Tibial artery (tissue), 4 donors: ENCODE measurements at regions not wholly inside any gene's neighbourhood (a gene's known extent, or its start where the extent isn't known, plus 50 kb on each side); places are given as distances from the start of the nearest gene placed in this dataset.

Experiments used
- DNase-seq, 2 donors: peaks; one replicate each; pipeline ENCODE4 v3.0.0-alpha.2; 2019
- H3K27ac ChIP-seq, 2 donors: fragments of 200-600 bp; sonication (generic) in 1 of 2; 1 replicate in 1 of 2; 2 replicates in 1 of 2; pipeline ENCODE4 v1.5.1; 2018 to 2019; ENCODE audit warnings: mild to moderate bottlenecking in 1 of 2
- H3K27me3 ChIP-seq, 2 donors: fragments of 200-600 bp; sonication (generic) in 1 of 2; one replicate each; pipeline versions ENCODE4 v1.5.1 to v1.6.0; 2016 to 2019
- H3K36me3 ChIP-seq, 3 donors: fragments of 200-600 bp; sonication (generic) in 2 of 3; one replicate each; pipeline ENCODE4 v1.5.1; 2016 to 2019; ENCODE audit warnings: mild to moderate bottlenecking in 2 of 3
- H3K4me1 ChIP-seq, 4 donors: fragments of 200-600 bp; sonication (generic) in 2 of 4; 1 replicate in 3 of 4; 2 replicates in 1 of 4; pipeline ENCODE4 v1.5.1; 2016 to 2019
- H3K4me3 ChIP-seq, 2 donors: fragments of 200-600 bp; sonication (generic) in 1 of 2; 1 replicate in 1 of 2; 2 replicates in 1 of 2; pipeline ENCODE4 v1.5.1; 2018 to 2019; ENCODE audit warnings: mild to moderate bottlenecking in 2 of 2
- H3K9me3 ChIP-seq, 3 donors: fragments of 200-600 bp; sonication (generic) in 1 of 3; one replicate each; pipeline ENCODE4 v1.5.1; 2016 to 2019
- intact Hi-C: fragments of 100-400 bp; cut with DNase I; formaldehyde crosslinking; loops from one replicate; pipeline ENCODE4 v1.15.0; 2023; ENCODE audit warnings: low total_unique reads
- TF ChIP-seq, protein P1 (sequence below), 2 experiments: fragments of 200-600 bp in 1 of 2; fragments of 450-650 bp in 1 of 2; IDR thresholded peaks; one replicate each; pipeline ENCODE4 v1.5.1; 2017 to 2019; ENCODE audit warnings: antibody characterized with exemption in 2 of 2, mild to moderate bottlenecking in 1 of 2, moderate library complexity in 1 of 2

DNA sequence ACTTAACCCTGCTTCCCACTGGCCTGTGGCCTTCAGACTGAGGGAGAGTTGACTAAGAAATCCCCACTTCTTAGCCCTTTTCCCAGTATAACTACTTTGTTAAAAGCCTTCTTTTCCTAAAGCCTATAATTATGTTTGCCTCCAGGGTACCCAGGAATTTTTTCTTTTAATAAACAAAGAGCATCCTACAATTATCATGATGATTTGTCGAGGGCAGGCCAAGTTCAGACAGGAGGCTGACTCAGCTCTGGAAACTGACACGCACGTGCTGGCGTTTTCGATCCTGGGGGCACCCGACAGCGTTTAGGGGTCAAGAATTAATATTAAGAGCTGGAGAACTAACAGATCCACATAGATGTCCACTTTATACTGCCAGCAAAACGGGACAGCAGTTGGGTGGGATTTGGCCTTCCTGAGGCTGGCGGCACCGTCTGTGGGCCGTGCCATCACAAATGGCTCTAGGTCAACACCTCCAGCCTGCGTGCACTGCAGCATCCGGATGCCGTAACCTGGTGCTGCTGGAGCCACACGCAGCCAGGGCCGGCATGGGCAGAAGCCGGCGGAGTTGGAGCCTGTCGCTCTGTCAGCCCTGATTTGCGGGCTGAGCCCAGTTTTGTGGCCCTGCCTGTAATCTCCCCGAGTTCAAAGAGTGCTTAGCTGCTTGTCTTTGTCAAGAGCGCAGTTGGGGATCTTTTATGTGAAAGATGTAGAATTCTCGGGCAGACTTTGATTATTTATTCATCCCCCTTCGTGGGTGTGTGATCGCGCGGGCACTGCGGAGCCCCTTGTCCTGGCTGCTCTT is 191.0 kb downstream of the GLI2 start:
- TF ChIP-seq, protein P1, sequence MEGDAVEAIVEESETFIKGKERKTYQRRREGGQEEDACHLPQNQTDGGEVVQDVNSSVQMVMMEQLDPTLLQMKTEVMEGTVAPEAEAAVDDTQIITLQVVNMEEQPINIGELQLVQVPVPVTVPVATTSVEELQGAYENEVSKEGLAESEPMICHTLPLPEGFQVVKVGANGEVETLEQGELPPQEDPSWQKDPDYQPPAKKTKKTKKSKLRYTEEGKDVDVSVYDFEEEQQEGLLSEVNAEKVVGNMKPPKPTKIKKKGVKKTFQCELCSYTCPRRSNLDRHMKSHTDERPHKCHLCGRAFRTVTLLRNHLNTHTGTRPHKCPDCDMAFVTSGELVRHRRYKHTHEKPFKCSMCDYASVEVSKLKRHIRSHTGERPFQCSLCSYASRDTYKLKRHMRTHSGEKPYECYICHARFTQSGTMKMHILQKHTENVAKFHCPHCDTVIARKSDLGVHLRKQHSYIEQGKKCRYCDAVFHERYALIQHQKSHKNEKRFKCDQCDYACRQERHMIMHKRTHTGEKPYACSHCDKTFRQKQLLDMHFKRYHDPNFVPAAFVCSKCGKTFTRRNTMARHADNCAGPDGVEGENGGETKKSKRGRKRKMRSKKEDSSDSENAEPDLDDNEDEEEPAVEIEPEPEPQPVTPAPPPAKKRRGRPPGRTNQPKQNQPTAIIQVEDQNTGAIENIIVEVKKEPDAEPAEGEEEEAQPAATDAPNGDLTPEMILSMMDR (IDR thresholded peaks at IDR 0.05) = no peak
- intact Hi-C loops = no loop called here
- peaks cover 0 to 14% (median 0%) of the 10 kb centered on the region in 3 donors for H3K36me3 ChIP-seq
- peaks cover 0 to 6% (median 5%) of the 10 kb centered on the region in 4 donors for H3K4me1 ChIP-seq
- H3K4me3 ChIP-seq = no peak overlapping the region
- no peaks in the 10 kb centered on the region for H3K27me3 ChIP-seq
- DNase-seq = no peak
- no peak overlapping the region for H3K27ac ChIP-seq
- H3K9me3 ChIP-seq = no peaks in the 10 kb centered on the region

DNA sequence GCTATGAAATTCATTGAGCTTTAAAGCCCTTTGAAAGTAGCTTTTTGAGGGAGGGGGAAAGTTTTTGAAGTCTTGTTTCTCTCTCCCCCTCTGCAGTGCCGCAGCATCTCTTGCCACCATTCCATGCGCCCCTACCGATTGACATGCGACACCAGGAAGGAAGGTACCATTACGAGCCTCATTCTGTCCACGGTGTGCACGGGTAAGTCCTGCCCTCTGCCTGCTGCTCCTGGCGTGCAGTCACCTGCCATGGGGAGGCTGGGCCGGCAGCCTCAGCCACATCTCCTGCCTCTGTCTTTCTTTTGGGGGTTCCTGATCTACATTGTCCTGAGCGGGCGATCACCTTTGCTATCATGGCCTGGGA is 191.6 kb downstream of the GLI2 start:
- TF ChIP-seq, protein P1 (IDR thresholded peaks at IDR 0.05) = no peak
- Histone ChIP-seq H3K4me1 (peaks cover 0 to 8% (median 6%) of the 10 kb centered on the region in 4 donors), H3K9me3 (no peaks in the 10 kb centered on the region), H3K36me3 (peaks cover 0 to 14% (median 0%) of the 10 kb centered on the region in 3 donors), H3K27ac (no peak overlapping the region), H3K27me3 (no peaks in the 10 kb centered on the region), H3K4me3 (no peak overlapping the region)
- no peak for DNase-seq
- intact Hi-C loops = no loop called here

DNA sequence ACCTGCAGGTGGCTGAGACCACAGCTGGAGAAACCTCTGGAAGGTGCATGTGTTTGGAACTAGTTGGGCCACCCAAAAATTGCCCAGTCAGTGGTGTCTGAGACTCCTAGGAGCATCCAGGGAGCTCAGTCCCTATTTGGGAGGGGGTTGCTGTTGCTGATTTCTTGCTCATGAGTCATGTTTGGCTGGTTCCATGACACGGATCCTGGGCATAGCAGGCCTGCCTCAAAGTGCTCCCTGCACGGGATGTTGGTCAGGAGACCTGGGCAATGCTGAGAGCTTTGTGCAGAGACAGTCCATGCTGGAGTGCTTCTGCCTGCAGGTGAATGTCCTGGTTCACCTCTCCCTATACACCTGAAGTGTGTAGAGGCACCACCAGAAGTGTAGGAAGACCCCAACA is 194.2 kb downstream of the GLI2 start:
- peaks cover 0 to 14% (median 0%) of the 10 kb centered on the region in 3 donors for H3K36me3 ChIP-seq
- no peak overlapping the region for H3K4me3 ChIP-seq
- intact Hi-C loops = no loop called here
- H3K27ac ChIP-seq = no peak overlapping the region
- no peak for DNase-seq
- peaks cover 0 to 28% (median 22%) of the 10 kb centered on the region in 4 donors for H3K4me1 ChIP-seq
- TF ChIP-seq, protein P1 (IDR thresholded peaks at IDR 0.05) = no peak
- no peaks in the 10 kb centered on the region for H3K9me3 ChIP-seq
- H3K27me3 ChIP-seq = no peaks in the 10 kb centered on the region

DNA sequence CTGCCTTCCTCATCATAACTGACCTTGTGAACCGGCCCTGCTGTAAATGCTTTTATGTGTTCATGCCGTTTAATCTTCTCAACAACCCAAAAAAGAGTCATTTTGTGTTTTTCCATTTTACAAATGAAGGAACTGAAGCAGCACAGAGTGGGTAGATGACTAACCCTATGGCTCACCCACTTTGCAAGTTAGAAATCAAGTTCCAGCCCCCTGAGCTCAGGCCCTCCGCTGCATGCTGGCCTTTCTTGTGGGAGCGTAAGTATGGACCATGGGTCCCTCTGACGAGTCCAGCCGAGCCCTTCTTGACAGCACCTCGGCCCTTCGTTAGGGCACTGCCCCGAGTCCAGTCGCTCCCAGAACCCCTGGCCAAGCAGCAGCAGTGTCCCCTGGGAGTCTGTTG is 194.6 kb downstream of the GLI2 start:
- TF ChIP-seq, protein P1 (IDR thresholded peaks at IDR 0.05) = no peak
- intact Hi-C loops = no loop called here
- Histone ChIP-seq H3K36me3 (peaks cover 0 to 14% (median 0%) of the 10 kb centered on the region in 3 donors), H3K9me3 (no peaks in the 10 kb centered on the region), H3K27ac (no peak overlapping the region), H3K27me3 (no peaks in the 10 kb centered on the region), H3K4me1 (peaks cover 0 to 32% (median 26%) of the 10 kb centered on the region in 4 donors), H3K4me3 (no peak overlapping the region)
- DNase-seq = no peak

DNA sequence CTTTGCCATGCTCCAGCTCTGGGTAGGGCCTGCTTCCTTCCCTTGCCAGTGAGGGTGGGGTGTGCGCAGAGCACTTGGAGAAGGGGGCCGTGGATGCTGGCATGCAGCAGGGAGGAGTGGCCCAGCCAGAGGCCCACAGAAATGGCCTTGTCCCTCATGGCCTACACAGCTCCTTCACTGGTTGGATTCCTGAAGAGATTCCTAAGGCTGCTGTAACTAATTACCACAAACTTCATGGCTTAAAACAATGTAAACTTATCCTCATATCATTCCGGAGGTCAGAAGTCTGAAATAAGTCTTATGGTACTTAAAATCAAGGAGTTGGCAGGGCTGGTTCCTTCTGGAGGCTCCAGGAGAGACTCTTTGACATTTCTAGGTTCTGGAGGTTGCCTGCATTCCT is 195.2 kb downstream of the GLI2 start:
- H3K4me1 ChIP-seq = peaks cover 0 to 38% (median 32%) of the 10 kb centered on the region in 4 donors

More for the DNA sequence above, 195.2 kb downstream of the GLI2 start:
- Histone ChIP-seq H3K36me3 (peaks cover 0 to 14% (median 0%) of the 10 kb centered on the region in 3 donors), H3K4me3 (no peak overlapping the region), H3K27ac (no peak overlapping the region), H3K9me3 (no peaks in the 10 kb centered on the region), H3K27me3 (no peaks in the 10 kb centered on the region)
- TF ChIP-seq, protein P1 (IDR thresholded peaks at IDR 0.05) = no peak
- DNase-seq = no peak
- intact Hi-C loops = no loop called here
